ENCODE measurements at regions not wholly inside any gene's neighbourhood (a gene's known extent, or its start where the extent isn't known, plus 50 kb on each side); places are given as distances from the start of the nearest gene placed in this dataset.

GRCh38 chr12:46435625-46436024 is 63.1 kb upstream of the SLC38A2 start:
- TF ChIP-seq, protein P1, sequence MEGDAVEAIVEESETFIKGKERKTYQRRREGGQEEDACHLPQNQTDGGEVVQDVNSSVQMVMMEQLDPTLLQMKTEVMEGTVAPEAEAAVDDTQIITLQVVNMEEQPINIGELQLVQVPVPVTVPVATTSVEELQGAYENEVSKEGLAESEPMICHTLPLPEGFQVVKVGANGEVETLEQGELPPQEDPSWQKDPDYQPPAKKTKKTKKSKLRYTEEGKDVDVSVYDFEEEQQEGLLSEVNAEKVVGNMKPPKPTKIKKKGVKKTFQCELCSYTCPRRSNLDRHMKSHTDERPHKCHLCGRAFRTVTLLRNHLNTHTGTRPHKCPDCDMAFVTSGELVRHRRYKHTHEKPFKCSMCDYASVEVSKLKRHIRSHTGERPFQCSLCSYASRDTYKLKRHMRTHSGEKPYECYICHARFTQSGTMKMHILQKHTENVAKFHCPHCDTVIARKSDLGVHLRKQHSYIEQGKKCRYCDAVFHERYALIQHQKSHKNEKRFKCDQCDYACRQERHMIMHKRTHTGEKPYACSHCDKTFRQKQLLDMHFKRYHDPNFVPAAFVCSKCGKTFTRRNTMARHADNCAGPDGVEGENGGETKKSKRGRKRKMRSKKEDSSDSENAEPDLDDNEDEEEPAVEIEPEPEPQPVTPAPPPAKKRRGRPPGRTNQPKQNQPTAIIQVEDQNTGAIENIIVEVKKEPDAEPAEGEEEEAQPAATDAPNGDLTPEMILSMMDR (IDR thresholded peaks at IDR 0.05): no peak
- no peak for TF ChIP-seq ZFX (IDR thresholded peaks at IDR 0.05; ENCODE audit: borderline replicate concordance)
